Glomerular endothelial cell (primary cell): ENCODE measurements at regions not wholly inside any gene's neighbourhood (a gene's known extent, or its start where the extent isn't known, plus 50 kb on each side); places are given as distances from the start of the nearest gene placed in this dataset.
"Not testable (repeated sequence)": the region's sequence is repeated elsewhere in the genome, so short reads cannot be mapped to it uniquely, and the experiment has no call there.

Experiments used
- DNase-seq: peaks from one replicate; pipeline ENCODE4 v3.0.0-alpha.2; 2011; ENCODE audit warnings: low read depth, low spot score; ENCODE audit errors: extremely low read depth

DNA sequence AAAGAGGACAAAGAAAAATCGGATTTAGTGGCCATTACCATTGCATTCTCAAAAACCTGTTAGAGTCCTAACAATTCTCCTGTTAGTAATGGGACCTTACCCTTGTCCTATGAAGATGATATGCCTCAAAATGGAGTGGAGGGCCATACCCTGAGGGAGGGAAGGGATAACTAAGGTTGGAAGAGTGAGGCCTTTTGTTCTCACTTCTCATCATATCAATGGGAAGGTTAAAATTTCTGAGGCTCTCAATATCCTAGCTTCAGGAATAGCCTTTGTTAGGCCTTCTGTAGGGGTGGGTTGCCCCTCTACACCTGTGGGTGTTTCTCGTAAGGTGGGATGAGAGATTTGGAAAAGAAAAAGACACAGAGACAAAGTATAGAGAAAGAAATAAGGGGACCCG lies 109.4 kb upstream of the SGIP1 start:
- DNase-seq, result not testable (repeated sequence)

DNA sequence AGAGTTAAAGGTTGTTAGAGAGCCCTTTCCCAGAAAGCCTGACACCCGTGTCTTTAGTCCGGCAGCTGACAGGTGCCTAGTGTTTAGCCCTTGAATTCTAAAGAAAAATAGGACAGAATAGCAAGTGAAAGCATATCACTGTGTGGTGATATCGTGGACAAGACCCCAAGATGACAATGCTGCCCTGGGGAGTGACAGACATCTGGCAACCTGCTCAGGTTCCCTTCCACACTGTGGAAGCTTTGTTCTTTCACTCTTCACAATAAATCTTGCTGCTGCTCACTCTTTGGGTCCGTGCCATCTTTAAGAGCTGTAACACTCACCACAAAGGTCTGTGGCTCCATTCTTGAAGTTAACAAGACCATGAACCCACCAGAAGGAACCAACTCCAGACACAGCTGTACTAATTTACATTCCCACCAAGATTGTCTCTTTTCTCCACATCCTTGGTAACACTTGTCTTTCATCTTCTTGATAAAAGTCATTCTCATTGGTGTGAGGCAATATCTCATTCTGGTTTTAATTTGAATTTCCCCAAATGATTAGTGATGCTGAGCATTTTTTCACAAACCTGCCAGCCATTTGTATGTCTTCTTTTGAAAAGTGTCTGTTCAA lies 107.6 kb upstream of the SGIP1 start:
- DNase-seq, result no peak

DNA sequence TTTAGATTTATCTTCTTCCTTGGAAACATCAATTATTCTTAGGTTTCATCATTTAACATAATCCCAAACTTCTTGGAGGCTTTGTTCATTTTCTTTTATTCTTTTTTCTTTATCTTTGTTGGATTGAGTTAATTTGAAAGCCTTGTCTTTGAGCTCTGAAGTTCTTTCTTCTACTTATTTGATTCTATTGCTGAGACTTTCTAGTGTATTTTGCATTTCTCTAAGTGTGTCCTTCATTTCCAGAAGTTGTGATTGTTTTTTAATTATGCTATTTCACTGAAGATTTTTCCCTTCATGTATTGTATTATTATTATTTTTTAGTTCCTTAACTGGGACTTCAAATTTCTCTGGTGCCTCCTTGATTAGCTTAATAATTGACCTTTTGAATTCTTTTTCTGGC lies 103.1 kb upstream of the SGIP1 start:
- DNase-seq, result not testable (repeated sequence)

DNA sequence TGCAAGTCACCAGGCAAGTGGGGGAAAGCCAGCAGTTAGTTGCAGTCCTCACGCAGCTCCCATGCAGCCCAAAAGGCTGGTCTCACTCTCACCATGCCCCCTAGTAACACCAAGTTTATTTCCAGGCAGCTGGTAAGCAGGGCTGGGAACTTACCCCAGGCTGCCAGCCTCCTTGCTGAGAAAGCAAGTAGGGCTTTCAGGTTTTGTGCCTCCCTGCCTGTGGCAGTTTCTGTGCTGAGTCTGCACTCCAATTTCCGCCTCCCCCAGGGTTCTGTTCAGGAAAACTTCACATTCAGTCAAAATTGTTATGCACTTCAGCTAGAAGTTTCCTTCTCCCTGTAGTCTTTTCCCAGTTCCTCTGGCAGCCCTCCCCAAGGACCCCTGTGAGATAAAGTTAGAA lies 102.0 kb upstream of the SGIP1 start:
- no peak for DNase-seq

DNA sequence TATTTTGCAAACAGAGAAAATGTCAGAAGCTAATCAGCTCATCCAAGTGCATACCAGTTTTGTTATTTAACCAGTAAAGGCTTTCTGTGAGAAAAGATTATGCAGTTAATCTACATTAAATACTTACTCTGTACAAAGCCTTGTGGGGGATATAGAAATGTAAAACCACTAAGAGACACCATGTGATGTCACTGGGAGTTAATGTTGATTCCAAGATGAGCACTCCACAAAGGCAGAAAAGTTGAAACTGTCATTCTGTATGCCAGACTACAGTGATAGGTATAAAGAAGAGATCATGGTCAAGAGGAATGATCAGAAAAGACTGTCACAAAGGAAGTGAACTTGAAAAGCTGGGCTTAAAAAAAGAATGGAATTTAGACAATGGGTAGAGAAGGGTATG lies 100.3 kb upstream of the SGIP1 start:
- DNase-seq, result no peak

DNA sequence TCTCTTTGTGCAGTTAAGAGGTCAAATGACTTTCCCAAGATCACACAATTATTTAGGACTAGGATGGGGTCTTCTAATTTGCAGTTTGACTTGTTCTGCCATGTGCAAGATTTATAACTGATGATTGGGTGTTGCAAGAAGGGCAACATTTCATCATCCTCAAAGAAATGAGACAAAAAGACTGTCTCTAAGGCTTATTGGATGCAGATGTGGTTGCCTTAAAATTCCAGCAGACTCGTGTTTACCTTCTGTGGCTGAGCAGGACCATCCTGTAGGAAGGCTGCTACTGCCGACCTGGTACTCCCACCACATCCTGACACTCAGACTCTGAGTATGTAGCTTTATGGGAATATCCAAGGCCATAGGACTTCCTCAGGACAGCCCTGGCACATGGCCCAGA lies 99.9 kb upstream of the SGIP1 start:
- DNase-seq, result no peak

DNA sequence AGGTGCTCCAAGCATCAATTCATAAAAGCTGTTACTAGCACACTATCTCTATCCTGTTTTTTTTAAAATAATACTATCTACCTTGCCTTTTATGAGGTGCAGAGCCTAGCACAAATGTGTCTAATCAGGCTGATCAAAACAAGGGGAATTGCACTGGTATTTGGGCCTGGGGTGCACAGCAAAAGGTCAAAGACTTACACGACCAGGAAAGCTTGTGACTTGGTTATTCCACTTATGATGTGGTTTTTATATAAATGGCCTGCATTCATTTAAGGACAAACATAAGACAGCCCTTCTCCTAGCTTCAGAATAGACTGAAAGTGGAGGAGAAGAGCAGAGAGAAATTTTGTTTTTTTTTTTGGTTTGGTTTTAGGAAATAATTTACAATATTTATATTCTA lies 98.4 kb upstream of the SGIP1 start:
- DNase-seq, result no peak

DNA sequence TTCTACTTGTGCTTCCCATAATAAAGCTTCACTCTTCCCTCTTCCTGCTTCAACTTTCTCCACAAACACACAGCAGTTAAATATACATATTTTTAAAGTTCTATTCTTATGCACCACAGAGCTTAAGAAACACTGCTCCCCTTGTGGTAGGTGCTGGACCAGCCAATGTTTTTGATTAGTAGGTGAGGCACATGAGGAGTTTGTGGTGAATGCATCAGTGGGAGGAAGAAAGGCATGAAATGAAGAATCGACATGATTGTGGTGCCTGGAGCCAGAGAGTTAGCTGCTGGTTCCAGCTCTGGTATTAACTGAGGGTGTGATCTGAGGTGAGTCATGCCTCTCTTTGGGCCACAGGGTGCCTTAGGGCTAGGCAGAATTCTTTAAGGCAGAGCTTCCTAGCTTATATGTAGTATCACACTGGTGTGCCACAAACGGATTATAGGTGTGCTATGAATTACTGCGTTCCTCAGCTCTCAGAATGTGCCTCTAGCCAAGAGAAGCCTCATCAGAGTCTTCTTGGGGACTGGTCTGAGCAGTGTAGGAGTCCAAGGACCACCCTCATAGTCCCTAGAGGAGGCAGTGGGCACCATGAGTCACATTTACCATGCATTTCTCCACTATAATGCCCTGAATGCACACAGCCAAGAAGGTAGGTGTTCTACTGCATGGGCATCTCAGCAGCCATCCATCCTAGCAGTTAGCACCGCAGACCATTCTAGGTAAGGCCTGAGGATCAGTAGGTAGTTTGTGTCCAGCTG lies 97.4 kb upstream of the SGIP1 start:
- no peak for DNase-seq

DNA sequence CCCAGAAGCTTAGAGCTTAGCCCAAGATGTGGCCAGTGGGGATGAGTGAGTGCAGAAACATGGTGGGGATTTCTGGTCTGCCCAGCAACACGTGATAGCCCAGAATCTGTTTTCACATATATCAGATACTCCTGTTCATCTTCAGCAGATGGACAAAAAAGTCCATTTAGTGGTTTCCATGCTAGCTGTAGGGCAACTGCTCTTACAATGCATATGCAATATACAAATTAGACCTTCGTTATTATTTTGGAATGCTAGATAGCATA lies 96.9 kb upstream of the SGIP1 start:
- no peak for DNase-seq

DNA sequence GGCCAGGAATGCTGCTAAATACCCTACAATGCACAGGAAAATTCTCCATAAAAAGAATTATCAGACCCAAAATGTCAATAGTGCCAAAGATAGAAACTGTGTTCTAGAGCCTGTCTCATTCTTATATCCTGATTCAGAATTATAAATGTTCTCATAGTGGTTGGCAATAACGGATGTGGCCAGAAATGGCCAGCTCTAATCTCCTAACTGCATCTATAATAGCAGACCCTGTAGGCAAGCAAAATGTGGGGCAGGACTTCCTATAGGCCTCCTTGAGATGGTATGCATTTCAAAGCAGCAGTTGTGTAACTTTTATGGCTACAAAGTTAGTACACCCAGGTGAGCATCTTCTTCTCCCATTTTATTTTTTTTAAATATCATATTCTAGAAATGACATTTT lies 95.9 kb upstream of the SGIP1 start:
- no peak for DNase-seq

DNA sequence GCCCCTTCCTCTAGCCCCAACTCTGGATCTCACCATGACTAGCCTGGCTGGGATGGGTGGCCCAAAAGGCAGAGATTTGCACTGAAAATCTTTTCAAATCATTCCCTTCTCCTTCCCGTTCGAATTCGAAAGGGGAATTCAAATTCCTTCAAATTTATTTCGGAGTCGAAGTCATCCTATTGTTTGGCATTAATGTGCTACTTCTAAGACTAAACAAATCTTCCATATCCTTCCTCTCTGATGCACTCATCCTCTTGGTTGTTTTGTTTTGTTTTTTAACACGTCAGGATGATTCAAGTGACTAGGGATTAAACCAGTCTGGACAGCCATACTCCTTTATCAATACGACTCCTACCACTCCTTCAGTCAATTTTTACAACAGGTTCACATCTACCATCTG lies 95.5 kb upstream of the SGIP1 start:
- no peak for DNase-seq

DNA sequence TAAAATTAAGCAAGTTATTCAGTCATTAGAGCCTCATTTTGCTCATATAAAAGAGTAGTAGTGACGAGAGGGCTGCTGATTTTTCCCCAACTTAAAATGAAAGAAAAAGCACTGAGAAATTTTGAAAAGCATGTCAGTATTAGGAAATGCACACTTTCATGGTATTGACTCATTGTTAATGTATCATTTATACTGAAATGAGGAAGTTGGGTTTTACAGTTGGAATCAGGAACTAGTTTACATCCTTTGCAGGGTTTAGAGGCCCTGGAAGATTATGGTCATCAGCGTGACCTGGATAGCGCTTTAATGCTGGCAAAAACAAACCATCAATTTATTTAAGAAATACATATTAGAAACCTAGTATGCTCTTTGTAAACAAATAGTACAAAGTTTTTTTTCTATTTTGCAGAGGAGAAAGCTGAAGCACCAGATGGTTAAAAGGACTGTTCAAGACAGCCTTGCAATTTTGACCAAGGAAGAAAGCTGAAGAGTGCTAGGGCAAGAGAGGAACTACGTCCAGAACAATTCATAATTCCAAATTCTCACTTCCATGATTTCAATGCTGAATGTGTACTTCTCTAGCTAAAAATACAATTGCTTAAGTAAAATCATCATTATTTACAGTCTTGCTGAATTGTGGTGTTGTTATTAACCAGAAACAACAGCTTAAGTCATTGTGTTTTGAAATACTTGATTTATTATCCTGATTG lies 94.8 kb upstream of the SGIP1 start:
- no peak for DNase-seq

DNA sequence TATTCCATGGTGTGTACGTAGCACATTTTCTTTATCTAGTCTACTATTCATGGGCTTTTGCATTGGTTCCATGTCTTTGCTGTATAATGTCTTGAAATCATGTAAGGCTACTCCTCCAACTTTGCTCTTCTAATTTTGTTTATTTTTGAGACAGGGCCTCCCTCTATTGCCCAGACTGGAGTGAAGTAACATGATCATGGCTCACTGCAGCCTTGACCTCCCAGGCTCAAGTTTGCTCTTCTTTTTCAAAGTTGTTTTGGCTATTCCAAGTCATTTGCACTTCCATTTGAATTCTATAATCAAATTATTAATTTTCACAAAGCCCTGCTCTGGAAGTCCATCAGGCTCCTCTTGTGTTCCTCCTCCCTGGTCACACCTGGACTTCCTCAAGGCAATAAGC lies 90.2 kb upstream of the SGIP1 start:
- no peak for DNase-seq

DNA sequence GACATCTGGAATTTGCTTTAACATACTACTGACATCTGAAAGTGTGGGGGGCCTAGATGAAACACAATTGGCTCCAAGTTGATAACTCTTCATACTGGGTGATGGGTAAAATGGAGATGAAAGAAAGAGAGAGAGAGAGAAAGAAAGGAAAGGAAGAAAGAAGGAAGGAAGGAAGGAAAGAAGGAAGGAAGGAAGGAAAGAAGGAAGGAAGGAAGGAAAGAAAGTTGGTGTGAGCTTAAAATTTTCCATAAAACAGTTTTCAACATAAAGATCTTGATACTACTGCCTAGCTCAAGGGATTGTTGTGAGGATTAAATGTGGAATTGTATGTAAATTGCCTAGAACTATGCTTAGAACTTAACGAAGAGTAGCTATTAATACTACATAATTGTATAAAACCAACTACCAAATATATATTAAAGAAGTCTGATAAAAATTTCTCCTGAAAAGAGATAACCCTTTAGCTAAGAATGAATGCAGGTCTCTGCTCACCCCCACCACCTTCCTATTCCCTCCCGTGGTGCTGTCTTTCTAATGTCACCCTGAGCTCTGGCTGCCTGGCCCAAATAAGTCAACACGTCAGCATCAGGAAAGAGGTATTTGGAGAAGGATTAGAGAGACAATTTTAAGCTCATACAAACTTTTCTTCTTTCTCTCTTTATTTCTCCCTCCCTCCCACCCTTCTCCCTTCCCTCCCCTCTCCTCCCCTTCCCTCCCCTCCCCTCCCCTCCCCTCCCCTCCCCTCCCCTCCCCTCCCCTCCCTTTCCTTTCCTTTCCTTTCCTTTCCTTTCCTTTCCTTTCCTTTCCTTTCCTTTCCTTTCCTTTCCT lies 89.3 kb upstream of the SGIP1 start:
- no peak for DNase-seq

DNA sequence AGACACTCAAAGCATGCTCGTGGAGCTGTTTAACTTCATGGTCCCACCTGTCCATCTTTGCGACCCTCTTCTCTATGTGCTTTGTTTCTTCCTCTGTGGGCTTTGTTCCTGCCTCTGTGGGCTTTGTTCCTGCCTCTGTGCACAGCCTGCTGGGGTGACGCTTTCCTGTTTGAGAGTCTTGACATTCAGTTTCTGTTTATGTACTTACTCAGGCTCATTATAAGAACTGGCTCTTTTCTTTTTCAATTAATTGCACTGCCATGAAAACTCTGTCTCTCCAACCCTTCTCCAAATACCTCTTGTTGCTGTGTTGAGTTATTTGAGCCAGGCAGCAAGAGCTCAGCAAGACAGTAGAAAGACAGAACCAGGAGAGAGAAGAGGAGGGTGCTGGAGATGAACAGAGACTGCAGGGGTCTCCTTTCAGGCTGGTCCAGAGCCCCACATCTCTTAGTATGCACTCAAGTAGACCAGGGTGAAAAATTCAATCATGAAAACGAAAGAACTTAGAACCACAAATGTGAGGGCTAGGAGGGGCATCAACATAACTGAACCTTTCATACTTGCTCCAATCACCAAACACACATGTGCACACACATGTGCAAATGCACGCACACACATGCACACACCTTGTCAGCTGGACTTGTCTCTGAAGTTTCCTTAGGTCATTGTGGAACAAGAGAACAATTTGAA lies 88.3 kb upstream of the SGIP1 start:
- no peak for DNase-seq

DNA sequence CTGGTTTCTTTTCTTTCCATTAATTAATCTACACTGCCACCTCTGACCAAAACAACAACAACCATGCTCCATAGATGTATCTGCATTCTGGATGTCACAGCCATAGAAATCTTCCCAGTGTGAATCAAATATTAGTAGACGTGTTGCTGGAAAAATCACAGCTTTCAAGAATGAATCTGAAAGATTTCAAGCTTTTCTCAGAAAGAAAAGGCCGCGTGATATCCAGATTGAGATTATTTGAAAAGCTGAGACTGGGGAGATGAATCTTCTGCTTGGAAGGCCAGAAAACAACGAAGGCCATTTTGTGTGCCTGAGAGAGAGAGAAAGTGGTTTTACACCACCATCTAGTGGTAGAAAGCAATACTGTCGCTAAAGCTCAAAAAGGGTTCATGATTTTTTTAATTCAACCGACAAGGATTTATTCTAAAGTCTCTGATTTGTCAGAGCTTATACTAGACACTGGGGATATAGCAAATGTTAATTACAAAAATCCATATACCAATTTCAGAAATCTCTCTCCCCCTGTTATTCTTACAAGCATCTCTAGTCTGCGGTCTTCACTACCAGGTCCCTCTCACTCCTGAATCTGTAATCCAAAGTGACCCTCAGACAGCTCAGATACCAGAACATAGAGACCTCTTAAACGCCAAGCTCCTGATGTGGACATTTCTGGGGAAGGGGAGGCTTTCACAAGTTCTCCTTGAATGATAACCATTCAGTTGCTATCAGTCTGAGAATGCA lies 87.5 kb upstream of the SGIP1 start:
- DNase-seq, result peak; percentile 87

DNA sequence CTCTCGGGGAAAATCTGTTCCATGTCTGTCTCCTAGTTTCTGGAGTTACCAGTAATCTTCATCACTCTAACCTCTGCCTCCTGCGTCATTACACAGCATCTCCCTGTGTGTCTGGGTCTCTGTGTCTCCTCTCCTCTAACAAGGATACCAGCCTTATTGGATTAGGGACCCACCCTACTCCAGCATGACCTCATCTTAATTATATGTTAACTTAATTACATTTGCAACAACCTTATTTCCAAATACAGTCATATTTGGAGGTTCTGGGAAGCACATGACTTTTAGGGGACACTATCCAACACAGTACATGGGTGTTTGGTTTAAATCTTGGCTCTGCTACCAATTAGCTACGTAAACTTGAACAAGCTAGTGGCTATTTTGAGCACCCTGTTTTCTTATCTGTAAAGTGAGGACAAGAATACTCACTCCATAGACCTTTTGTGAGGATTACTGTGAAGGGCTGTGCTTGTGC lies 83.9 kb upstream of the SGIP1 start:
- DNase-seq, result no peak

DNA sequence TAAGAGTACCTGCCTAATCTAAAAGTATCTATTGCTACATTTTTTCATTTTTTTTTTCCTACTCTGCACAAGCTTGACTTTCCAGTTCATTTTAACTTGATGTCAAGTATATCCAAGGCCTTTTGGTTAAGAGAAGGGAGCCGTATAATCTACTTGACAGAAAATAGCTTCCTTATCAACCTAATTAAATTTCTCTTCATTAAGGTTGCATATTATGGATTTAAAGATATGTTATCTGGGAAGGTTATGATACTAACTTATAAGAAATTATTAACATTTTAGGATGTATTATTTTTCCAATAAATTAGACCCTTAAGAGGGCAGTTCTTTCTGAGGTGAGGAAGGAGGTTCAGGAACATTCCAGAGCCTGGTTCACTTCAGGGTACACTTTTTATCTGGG lies 83.1 kb upstream of the SGIP1 start:
- no peak for DNase-seq

DNA sequence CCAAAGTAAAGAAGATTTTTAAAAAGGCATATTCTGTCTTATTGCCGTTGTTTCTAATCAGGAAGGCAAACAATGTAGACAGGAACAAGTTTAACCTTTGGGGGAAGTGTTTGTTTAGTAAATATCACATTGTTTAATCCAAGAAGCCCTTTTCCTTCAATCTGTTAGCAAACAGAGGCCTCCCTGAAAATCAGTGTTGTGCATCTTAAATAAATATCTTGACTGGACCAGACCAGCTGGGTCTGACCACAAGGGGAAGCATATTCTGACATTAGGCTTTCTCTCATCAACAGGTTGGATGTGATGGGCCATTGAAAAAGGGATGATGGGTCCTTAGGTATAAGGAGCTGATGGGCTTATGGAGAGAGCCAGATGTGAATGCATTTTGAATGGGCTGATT lies 81.8 kb upstream of the SGIP1 start:
- DNase-seq, result no peak

DNA sequence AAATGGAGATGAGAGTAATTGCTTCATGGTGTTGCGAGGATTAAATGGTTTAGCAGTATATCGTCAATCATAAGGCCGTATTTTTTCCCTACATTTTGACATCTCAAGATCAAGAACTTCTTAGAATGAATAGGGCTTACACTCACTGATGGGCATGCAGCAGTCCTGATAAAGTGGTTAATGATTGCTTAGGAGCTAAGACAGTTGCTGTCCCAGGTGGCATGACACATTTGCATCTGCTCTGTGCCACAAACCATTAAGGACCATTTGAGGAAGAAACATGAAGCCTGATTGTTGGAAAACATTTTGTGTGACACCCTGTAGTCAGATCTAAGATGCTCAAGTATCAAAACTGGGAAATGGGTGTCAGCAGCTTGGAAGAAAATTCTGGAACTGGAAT lies 81.0 kb upstream of the SGIP1 start:
- no peak for DNase-seq
